GM21737 (cell line): ENCODE measurements at regions not wholly inside any gene's neighbourhood (a gene's known extent, or its start where the extent isn't known, plus 50 kb on each side); places are given as distances from the start of the nearest gene placed in this dataset.

Experiments used
- ATAC-seq: cut with Tn5 transposase; IDR thresholded peaks from one replicate; pipeline ENCODE4 v1.9.1; 2021; ENCODE audit warnings: mild to moderate bottlenecking, moderate library complexity; ENCODE audit not compliant: unreplicated experiment

GRCh38 chr1:199038156-199038555 lies 399.3 kb downstream of the PTPRC start:
- ATAC-seq: no peak

- no peak for ATAC-seq
Measured at GRCh38 chr1:199040076-199040905, 401.5 kb downstream of the PTPRC start.

- ATAC-seq: peak; percentile 97
Measured at GRCh38 chr1:199041173-199041914, 402.5 kb downstream of the PTPRC start.

GRCh38 chr1:199042193-199042592 lies 403.4 kb downstream of the PTPRC start:
- ATAC-seq: no peak

- ATAC-seq: no peak
Measured at GRCh38 chr1:199044191-199044590, 405.4 kb downstream of the PTPRC start.

GRCh38 chr1:199046618-199047017 lies 407.8 kb downstream of the PTPRC start:
- no peak for ATAC-seq

- ATAC-seq: no peak
Measured at GRCh38 chr1:199054694-199055093, 415.9 kb downstream of the PTPRC start.

GRCh38 chr1:199057322-199057721 lies 418.5 kb downstream of the PTPRC start:
- no peak for ATAC-seq

GRCh38 chr1:199058281-199058680 lies 419.4 kb downstream of the PTPRC start:
- ATAC-seq: no peak

GRCh38 chr1:199064971-199065370 lies 426.1 kb downstream of the PTPRC start:
- ATAC-seq: no peak

- peak; percentile 83 for ATAC-seq
Measured at GRCh38 chr1:199067483-199067882, 428.6 kb downstream of the PTPRC start.

GRCh38 chr1:199071080-199071479 lies 432.2 kb downstream of the PTPRC start:
- ATAC-seq: no peak

GRCh38 chr1:199073166-199073565 lies 434.3 kb downstream of the PTPRC start:
- ATAC-seq: no peak

GRCh38 chr1:199075792-199076191 lies 437.0 kb downstream of the PTPRC start:
- ATAC-seq: no peak

- ATAC-seq: no peak
Measured at GRCh38 chr1:199079994-199080393, 441.2 kb downstream of the PTPRC start.

GRCh38 chr1:199081739-199082138 lies 442.9 kb downstream of the PTPRC start:
- ATAC-seq: peak; percentile 60

GRCh38 chr1:199082778-199083389 lies 444.0 kb downstream of the PTPRC start:
- no peak for ATAC-seq

GRCh38 chr1:199083680-199084079 lies 444.8 kb downstream of the PTPRC start:
- no peak for ATAC-seq

- ATAC-seq: no peak
Measured at GRCh38 chr1:199084293-199084692, 445.5 kb downstream of the PTPRC start.

GRCh38 chr1:199085903-199086302 lies 447.1 kb downstream of the PTPRC start:
- no peak for ATAC-seq

GRCh38 chr1:199087144-199087543 lies 448.3 kb downstream of the PTPRC start:
- no peak for ATAC-seq
